Spleen (tissue), 7 donors: ENCODE measurements at regions not wholly inside any gene's neighbourhood (a gene's known extent, or its start where the extent isn't known, plus 50 kb on each side); places are given as distances from the start of the nearest gene placed in this dataset.

Experiments
- CTCF ChIP-seq, 11 experiments: fragments of 200-600 bp in 7 of 11; fragments of 450-650 bp in 4 of 11; sonication (generic) in 4 of 11; IDR thresholded peaks in 8 of 11; conservative IDR thresholded peaks in 3 of 11; 1 replicate in 7 of 11; 2 replicates in 4 of 11; pipeline versions ENCODE4 v1.4.0 to v1.8.0; 2016 to 2021; ENCODE audit warnings: antibody characterized with exemption in 11 of 11, inconsistent platforms in 4 of 11, mild to moderate bottlenecking in 1 of 11
- POLR2A ChIP-seq, 3 donors: fragments of 450-650 bp; IDR thresholded peaks; one replicate each; pipeline ENCODE4 v1.5.1; 2017; ENCODE audit warnings: antibody characterized with exemption in 3 of 3, mild to moderate bottlenecking in 1 of 3
- donor health status: DM: no; HTN: no; CAD: no; lungs with moderate emphysema.
- donor health status: DM: no; HTN: no; CAD: no.
- donor health status: DM: no; HTN: no; CAD: no.

GRCh38 chr7:52184006-52184703, 851.3 kb upstream of the POM121L12 start:
- TF ChIP-seq CTCF (IDR thresholded peaks at IDR 0.05 in 8 of 11, conservative IDR thresholded peaks at IDR 0.05 in 3 of 11) (no peak), POLR2A (IDR thresholded peaks at IDR 0.05) (no peak)
